Effector CD4-positive, alpha-beta T cell (primary cell): ENCODE measurements at regions not wholly inside any gene's neighbourhood (a gene's known extent, or its start where the extent isn't known, plus 50 kb on each side); places are given as distances from the start of the nearest gene placed in this dataset.

Experiments
- DNase-seq: peaks from one replicate; pipeline ENCODE4 v3.0.0-alpha.2; 2020

DNA sequence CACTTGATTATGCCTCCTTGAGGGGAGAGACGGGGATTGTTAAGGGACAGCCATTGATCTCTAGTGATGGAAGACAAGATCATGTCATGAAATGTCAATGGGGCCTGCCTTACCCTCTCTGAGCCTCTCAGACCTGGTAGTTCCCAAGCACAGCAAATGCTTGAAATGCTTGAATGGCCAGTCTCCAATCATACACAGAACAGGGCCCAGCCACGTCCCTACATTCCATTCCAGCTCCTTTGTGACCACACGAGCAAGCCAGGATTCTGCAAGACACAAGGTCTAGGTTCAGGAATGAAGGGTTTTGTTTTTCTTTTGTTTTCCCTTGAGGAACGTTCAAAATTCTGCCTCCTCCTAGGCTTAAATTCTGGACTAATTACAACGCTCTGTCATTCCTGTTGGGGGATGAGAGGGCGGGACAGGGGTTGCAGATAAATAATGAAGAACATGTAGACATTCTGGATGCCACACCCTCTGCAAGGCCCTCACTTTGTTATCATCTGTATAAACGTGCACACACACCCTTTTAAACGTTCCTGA is 98.1 kb upstream of the YPEL5 start:
- DNase-seq: no peak

DNA sequence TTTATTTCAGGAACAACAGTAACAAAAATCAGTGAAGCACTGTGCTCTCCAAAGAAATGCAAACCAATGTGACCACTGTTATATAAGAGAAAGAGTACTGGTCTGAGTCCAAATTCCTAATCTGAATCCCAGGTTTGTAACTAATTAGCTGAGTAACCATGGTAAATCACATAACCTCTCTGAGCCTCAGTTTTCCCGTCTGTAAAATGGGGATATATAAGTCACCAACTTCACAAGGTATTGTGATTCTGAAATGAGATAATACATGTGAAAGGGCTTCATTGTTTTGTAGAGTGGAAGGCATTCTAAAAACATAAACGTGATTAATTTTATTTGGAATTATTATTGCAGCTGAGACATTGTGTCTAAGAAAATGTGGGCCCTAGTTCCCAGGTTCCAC is 91.3 kb upstream of the YPEL5 start:
- DNase-seq: no peak

DNA sequence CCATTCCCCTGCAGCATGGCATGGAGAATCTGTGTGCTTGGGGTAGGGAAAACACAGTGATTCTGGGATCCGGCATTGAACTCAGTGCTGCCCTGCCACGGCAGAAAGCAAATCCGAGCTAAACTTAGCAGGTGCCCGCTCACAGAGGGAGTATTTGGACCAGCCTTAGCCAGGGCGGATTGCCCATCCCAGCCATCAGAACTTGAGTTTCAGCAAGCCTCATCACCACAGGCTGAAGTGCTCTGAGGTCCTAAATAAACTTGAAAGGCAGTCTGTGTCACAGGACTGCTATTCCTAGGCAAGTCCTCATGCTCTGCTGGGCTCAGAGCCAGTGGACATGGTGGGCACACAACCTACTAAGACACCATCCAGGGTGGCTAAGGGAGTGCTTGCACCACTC is 86.2 kb upstream of the YPEL5 start:
- DNase-seq: no peak

DNA sequence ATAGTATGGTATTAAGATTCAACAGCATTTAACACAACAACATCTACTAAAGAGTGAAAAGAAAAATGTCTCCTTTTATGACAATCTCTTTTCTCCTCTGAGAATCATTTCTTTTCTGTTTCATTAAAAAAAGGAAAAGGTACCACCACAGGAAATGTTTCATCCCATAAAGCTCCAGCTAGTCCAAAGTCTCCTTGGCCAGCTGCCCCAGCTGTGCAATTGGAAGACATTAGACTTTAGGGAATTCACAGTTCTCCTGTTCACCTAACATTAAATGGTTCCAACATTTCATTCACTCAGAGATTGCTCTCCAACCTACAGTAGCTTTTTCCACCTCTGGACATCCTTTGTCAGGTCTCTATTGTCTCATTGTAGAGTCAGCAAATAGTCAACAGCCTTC is 78.7 kb upstream of the YPEL5 start:
- no peak for DNase-seq

DNA sequence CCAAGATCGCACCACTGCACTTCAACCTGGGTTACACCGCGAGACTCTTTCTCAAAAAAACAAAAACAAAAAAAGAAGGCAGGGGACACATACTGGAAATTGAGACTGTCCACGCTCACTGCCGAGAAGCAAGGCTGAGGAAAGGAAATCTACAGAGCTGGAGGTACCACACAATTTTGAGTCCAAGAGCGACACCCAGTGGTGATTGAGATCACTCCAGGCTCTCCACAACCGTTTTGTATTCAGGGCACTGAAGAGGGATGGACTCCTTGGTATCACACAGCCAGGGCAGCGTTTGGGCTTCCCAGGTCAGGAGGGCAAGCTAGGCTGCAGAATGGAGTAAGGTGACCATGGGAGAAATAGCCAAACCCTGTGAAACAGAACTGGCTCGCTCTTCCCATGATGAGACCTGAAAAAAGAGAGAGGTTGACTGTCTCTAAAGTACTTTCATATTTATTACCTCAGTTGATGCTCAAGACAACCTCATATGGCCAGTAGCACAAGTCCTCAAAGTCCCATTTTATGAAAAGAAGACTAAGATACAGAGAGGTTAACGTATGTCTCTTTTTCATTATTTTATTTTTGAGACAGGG is 74.5 kb upstream of the YPEL5 start:
- peak; percentile 39 for DNase-seq

DNA sequence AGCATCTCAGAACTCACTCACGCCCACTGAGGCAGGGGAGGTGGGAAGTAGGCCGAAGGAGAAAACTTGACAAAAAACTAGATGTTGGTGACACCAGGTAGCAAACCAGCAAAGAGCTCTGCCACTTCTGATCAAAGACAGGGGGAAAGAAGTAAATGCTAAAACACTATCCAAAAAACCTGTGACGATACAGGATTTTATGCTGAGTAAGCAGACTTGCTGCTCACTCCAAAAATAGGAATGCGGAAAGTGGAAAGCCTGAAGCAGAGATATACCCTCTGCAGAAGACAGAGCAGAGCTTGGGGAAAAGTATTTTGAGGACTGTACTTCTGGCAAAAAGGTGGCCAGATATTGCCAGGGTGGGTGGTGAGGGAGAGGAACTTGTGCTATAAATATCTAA is 73.3 kb upstream of the YPEL5 start:
- no peak for DNase-seq

DNA sequence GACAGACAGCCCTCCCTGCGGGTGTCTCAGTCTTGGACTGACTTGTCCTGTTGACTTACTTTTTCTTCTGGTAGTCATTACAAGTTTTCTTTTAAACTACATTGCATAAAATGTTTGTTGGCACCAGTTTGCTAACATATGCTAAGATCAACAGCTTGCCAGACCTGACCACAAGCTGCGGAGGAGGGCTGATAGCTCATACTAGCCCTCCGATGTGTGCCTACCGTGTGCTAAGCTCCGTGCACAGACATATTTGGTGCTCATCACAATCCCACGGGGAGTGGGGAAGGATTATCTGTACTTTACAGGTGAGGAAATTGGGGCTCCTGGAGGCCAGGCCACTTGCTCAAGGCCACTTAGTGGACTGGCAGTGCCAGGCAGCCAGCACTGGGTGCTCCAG is 72.8 kb upstream of the YPEL5 start:
- DNase-seq: no peak

DNA sequence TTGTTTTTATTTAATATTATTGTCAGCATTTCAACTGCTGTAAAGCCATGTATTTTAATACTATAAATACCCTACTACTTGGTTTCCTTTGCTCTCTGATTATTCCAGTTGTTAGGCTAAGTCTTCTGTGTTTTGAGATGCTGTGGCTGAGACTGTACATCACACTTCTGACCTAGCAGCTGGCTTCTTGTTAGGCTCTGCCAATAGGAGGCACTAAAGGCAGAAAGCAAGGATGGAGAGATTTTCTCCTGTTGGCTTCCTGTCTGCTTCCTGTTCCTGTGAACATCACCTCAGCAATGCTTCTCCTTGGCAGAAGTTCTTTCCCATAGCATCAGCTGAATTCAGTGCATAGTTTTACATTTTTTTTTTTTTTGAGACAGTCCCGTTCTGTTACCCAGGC is 68.3 kb upstream of the YPEL5 start:
- DNase-seq: no peak

DNA sequence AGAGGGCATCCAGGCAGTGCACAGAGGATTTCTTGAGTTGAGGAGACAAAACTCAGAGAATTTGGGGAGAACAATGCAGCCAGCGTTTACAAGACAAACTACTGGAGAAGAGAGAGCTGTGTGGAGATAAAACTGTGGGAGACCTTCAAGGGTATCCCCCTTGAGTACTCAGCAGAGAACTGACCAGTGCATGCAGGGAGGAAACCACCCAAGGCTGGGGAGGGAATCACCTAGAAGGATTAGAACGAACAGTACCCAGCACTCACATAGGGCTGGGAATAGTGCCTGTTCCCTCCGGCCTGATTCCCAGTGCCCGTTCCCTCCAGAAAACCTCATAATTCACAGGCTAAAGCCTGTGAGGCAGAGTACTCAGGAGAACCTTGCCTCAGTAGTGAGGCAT is 61.9 kb upstream of the YPEL5 start:
- DNase-seq: no peak

DNA sequence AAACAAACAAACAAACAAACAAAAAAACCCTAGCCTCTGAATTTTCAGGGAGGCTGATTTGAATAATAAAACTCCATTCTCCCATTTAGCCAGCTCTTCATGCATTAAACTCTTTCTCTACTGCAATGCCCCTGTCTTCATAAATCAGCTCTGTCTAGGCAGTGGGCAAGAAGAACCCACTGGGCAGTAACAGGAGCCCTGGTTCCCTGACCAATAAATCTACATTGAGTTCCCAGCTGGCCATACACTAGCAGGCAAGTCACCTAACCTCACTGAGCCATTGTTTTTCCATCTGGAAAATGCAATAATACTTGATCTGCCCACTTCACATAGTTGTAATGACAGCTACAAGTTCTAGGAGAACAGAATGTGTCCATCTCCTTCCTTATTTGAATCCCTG is 57.6 kb upstream of the YPEL5 start:
- no peak for DNase-seq

DNA sequence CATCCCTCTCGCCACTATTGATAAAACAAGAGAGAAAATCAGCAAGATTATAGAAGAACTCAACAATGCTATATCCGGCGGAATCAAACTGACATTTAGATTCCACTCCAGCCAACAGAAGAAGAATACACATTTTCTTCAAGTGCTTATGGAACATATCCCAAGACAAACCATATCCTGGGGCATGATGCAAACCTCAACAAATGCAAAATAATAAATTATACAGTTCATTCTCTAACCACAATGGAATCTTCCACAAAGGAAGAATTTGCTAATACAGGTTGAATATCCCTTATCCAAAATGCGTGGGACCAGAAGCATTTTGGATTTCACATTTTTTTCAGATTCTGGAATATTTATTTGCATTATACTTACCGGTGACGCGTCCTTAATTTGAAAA is 51.4 kb upstream of the YPEL5 start:
- DNase-seq: no peak

DNA sequence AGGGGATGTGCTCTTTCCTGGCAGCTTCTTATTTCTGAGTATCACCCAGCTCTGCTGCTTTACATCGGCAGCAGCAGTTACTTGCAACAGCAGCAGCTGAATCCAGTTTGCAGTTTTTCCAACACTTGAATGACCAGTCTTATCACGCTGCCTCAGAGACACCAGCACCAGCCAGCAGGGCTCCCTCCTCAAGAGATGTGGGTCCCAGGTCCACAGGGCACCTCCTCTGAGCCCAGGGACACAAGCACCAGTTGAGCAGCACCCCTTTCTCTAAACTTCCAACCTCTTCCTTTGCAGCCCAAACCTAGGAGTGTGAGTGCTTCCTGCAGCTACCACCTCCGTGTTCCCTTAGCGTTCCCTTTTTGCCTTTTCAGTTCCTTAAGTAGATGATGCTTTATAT is 50.4 kb upstream of the YPEL5 start:
- DNase-seq: no peak
